GM19395 (cell line): ENCODE measurements at regions not wholly inside any gene's neighbourhood (a gene's known extent, or its start where the extent isn't known, plus 50 kb on each side); places are given as distances from the start of the nearest gene placed in this dataset.
"Not testable (repeated sequence)": the region's sequence is repeated elsewhere in the genome, so short reads cannot be mapped to it uniquely, and the experiment has no call there.

Experiments
- ATAC-seq: cut with Tn5 transposase; IDR thresholded peaks from one replicate; pipeline ENCODE4 v1.9.1; 2021; ENCODE audit warnings: mild to moderate bottlenecking, moderate library complexity; ENCODE audit not compliant: unreplicated experiment

DNA sequence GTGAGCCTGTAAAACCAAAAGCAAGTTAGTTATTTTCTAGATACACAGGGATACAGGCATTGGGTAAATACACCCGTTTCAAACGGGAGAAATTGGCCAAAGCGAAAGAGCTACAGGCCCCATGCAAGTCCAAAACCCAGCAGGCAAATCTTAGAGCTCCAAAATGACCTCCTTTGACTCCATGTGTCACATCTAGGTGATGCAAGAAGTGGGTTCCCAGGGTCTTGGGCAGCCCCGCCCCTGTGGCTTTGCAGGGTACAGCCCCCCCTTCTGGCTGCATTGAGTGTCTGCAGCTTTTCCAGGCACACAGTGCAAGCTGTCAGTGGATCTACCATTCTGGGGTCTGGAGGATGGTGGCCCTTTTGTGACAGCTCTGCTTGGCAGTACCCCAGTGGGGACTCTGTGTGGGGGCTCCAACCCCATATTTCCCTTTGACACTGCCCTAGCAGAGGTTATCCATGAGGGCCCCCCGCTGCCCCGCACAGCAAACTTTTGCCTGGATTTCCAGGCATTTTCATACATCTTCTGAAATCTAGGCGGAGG, 1367.6 kb downstream of the CDH12 start:
- ATAC-seq: not testable (repeated sequence)

DNA sequence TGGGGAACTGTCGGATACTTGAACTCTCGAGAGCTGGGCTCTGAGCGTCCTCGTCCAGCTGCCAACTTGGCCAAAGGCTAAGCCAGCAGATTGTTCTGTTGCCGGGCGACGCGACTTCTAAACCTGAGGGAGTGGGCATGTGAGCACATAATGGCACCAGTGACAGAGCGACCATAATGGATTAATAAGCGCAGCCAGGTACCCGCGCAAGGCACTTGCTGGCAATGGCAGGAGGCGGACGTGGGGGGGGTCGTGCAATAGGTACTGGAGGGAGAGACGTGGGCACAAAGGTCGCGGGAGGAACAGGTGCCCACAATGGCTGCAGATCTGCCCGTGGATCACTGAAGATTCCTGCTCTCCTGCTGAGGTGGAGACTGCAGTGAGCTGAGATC, 1368.7 kb downstream of the CDH12 start:
- not testable (repeated sequence) for ATAC-seq

DNA sequence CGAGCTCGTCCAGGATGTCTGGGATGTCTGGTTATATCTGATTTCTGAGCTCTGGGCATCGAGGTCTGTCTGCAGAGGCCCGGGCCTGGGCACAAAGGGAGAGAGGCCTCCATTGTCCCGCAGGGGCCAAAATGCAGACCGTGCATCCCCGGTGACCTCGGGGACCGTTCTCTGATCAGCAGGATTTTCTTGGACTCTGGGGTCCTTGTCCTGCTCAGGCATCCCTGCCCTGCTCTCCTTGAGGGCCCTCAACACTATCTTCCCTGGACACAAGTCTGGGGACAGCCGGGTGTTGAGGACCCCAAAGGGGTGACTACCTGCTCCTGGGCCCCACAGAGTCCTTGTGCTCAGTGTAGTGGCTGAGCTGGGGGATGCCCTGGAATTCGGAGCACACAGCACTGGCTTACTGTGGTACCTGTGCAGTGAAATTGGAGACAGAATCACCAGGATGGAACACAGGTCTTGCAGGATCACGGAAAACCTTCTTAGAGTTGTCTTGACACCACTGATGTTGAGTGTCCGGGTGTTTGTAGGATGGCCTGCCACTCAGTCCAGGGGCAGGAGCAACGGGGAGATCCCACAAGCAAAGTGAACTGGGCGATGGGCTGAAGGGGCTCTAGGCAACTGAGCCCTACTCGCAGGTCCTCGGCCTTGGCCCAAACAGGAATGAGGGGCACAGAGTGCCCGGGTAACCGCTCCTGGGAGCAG, 1369.2 kb downstream of the CDH12 start:
- ATAC-seq: not testable (repeated sequence)

DNA sequence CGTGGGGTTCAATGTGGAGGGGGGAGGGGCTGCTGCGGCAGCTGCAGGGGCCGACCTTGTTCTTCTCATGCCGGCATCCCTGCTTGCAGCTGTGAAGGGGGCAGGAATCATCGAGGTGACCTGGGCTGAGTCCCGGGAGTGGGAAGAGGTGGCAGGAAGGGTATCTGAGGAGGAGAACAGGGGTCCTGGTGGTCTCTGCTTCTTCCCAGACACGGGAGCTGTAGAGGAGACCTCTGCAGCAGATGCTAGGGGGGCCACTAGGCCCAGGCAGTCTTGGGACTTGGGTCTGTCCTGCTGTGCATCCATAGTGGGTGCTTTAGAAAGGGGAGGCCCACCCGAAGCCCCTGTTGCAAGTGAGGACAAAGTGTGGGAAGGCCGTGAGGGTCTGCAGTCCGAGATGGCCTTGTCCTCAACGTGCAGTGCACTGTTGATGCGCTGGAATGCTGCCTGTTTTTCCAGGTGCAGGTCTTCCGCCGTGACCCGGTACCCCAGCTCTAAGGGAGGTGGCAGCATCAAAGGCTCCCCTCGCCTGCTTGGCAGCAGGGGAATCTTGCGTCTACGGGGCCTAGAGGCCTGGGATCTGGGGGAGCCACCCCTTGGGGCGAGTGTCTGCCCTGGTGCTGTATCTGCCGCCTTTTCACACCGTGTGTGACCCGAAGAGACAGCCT, 1370.0 kb downstream of the CDH12 start:
- ATAC-seq: not testable (repeated sequence)

DNA sequence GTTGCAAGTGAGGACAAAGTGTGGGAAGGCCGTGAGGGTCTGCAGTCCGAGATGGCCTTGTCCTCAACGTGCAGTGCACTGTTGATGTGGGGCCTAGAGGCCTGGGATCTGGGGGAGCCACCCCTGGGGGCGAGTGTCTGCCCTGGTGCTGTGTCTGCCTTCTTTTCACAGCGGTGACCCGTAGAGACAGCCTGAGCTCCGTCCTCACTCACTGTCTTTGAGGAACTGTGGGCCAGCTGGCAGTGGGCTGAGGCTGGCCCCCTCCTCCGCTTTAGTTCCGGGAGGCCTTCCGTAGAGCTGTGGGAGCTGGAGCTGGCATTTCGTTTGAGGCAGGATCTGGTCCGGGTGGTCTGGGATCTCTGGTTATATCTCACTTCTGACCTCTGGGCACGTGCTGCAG, 1370.6 kb downstream of the CDH12 start:
- not testable (repeated sequence) for ATAC-seq

DNA sequence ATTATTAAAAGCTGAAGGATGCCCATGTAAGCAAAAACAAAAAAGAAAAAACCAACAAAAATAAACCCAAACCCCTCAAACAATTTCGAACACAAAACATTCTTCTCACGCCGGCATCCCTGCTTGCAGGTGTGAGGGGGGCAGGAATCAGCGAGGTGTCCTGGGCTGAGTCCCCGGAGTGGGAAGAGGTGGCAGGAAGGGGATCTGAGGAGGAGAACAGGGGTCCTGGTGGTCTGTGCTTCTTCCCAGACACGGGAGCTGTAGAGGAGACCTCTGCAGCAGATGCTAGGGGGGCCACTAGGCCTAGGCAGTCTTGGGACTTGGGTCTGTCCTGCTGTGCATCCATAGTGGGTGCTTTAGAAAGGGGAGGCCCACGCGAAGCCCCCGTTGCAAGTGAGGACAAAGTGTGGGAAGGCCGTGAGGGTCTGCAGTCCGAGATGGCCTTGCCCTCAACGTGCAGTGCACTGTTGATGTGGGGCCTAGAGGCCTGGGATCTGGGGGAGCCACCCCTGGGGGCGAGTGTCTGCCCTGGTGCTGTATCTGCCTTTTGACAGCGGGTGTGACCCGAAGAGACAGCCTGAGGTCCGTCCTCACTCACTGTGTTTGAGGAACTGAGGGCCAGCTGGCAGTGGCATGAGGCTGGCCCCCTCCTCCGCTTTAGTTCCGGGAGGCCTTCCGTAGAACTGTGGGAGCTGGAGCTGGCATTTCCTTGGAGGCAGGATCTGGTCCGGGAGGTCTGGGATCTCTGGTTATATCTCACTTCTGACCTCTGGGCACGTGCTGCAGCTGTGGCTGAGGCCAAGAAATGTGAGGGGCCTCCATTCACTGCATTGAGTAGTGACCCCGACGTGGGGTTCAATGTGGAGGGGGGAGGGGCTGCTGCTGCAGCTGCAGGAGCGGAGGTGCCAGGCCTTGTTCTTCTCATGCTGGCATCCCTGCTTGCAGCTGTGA, 1371.5 kb downstream of the CDH12 start:
- ATAC-seq: not testable (repeated sequence)

DNA sequence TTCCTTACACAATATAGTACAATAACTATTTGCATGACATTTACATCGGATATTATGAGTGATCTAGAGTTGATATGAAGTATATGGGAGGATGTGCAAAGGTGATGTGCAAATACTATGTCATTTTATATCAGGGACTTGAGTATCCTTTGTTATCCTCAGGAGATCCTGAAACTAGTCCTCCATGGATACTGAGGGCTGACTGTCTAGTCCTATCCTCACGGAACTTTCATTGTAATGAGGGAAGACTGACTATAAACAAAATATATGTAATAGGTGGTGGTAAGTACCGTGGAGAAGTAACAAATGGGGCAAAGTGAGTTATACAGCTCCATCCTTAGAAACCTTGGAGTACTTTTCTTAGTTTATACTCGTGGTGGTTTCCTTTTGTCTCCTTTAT, 1373.1 kb downstream of the CDH12 start:
- not testable (repeated sequence) for ATAC-seq

DNA sequence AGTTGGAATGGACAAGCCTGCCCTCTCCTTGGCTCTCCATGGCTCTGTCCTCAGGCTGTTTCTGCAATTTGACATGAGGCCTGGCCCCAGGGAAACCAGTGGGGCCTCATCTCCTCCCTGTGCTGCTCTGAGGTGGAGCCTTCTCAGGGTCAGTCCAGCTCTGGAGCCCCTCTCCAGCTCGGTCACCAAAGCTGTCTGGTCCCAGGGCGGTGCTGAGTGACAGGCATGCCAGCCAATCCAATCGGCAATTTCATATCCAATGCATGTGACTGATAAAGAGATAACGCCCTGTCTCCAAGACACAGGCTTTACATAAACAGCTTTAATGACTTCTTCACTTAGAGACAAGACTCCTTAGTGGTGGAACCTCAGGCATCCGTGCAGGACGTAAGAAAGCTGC, 1379.2 kb downstream of the CDH12 start:
- ATAC-seq: not testable (repeated sequence)

DNA sequence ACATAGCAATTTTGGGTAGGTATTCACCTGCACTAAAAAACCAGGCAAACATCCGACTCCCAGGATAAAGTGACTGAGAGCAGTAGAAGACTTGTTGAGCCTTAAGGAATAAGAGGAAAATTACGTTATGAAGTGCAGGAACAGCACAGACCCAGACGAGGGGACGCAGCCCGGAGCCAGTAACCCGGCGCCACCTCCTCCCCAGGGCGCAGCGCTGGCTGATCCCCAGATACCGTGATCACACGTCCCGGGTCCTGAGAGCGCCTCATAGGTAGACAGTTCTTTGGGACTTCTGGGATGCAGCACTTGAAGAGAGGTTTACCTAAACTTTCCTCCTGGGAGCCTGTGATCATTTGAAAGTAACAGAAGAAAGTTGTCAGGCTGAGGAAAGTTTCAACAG, 1379.7 kb downstream of the CDH12 start:
- ATAC-seq: not testable (repeated sequence)

DNA sequence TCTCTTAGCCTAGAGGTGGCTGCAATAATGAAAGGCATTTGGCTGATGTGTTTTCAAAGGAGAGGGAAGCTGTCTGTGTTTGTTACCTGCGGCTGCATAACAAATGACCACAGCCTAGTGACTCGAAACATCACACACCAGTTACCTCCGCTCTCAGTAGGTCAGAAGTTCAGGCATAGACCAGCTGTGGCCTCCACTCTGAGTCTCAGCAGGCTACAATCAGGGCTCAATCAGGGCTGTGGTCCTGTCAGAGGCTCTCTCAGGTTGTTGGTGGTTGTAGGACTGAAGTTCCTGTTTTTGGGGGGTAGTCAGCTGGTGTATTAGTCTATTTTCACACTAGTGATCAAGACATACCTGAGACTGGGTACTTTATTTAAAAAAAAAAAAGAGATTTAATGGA, 1381.5 kb downstream of the CDH12 start:
- ATAC-seq: not testable (repeated sequence)

DNA sequence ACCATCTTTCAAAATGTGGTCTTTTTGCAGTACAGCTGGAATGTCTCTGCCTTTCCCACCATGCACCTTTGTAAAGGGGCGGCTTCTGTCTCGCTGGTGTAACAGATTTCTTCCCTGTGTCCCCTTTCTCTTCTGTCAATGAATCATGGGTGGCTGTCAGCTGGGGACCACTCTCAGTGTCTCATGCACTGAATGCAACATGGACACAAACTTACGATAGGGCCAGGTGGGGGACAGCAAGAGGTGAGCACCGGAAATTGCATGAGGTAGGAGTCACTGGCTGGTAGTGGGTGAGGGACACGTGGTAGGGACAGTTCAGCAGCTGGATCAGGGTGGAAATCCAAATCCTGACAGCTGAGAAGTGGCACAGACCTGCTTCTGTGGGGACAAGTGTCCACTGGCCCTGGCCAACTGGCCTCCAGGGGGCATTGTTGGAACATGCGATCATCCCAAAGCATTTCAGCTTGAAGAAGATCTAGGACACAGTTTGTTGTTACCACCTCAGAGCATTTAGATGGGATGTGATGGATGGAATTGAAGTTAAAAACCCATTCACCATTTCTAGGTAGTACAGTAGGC, 1383.5 kb downstream of the CDH12 start:
- ATAC-seq: not testable (repeated sequence)

DNA sequence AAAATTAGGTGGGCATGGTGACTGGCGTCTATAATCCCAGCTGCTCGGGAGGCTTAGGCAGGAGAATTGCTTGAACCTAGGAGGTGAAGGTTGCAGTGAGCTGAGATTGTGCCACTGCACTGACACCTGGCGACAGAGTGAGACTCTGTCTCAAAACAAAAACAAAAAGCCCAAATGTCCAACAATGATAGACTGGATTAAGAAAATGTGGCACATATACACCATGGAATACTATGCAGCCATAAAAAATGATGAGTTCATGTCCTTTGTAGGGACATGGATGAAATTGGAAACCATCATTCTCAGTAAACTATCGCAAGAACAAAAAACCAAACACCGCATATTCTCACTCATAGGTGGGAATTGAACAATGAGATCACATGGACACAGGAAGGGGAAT, 1385.6 kb downstream of the CDH12 start:
- ATAC-seq: not testable (repeated sequence)

DNA sequence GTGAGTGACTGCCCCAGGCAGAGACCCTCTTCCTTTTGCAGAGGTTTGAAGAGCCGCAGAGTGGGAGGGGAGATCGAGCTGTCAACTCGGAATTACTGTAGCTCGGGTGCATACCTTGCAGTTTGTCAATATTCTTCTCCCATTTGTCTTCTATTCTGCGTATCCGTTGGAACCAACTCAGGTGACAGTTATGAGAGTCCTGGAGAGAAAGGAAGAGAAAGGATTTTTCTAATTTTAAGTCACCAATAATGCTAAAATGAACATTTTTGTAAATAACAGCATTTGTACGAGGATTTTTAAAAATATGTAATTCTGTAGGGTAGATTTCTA, 1393.4 kb downstream of the CDH12 start:
- not testable (repeated sequence) for ATAC-seq

DNA sequence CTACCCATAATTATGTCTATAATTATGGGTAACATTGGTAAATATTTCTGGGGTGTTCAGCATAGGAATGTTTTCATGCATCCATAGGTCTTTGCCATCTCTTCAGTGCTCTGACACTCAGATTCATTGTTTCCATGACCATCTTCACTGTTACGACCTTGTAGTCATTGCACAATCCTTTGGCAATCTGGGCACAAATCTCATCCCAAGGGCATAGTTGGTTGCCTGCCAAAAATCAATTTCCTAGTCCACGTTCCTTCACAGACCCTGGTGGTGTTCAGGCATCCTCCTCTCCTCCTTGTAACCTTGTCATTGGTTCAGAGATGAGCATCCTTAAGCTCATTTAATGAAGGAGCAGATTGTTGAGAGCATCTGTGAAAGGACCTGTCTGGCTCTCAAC, 1400.7 kb downstream of the CDH12 start:
- ATAC-seq: no peak

DNA sequence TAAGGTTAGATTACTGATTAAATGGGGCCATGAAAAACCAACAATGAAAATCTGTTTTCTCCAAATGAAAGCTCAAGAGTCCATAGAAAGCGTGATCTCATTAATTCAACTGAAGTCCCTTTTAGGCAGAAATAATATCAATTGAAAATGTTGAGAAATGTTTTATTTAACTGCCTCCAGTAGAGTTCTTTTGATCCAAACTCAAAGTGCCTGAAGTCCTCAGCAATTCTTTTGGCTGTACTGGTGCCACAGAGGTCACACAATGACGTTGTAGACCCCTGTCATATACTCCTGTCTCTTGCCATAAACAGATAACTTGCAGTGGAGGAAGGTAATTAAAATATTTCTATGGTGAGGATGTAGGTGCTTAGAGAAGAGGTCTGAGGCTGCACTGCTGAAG, 1420.5 kb downstream of the CDH12 start:
- no peak for ATAC-seq

DNA sequence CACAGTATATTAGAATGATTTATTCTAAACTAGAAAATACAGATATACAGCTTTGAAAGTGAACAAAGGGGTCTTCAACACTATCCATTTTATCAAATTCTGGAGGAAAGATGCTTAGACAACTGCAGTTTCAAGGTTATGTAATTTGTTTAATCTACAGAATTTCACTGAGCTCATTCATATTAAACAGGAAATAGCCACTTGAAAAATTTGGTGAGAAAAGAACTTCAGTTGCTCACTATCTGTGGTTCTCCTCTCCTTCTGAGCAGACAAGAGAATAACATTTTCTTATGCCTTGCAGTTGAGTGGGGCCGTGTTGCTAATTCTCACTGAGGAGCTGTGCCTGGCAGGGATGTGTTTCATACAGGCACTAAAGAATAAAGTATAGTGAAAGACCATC, 1428.2 kb downstream of the CDH12 start:
- ATAC-seq: no peak

DNA sequence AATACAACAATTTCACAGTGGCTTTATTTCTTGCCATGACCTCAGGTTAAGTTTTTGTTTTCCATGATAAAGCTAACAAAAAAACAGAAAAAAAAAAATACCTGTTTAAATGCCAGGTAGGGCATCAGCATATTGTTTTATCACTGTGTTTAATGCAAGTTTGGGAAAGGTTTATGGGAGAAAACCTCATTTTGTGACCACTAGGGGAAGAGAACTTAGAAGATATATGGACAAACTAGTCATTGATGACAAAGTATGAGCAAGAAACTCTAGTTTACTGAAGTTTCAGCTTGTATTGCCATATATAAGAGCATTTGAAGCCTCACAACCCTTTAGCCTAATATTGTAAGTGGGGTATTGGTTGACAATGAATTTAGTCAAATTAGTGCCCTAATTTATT, 1431.4 kb upstream of the CDH18 start:
- no peak for ATAC-seq

DNA sequence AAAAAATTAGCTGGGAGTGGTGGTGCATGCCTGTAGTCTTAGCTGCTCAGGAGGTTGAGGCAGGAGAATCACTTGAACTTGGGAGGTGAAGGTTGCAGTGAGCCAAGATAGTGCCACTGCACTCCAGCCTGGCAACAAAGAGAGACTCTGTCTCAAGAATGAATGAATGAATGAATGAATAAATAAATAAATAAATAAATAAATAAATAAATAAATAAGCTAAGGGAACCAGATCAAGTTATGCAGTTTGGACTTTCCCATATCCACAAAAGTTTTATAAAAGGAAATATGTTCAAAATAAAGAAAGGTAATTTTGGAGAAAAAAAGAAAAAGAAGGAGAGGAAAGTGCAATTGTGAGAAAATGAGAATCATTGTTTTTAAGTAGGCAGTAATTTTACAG, 1414.1 kb upstream of the CDH18 start:
- ATAC-seq: not testable (repeated sequence)

DNA sequence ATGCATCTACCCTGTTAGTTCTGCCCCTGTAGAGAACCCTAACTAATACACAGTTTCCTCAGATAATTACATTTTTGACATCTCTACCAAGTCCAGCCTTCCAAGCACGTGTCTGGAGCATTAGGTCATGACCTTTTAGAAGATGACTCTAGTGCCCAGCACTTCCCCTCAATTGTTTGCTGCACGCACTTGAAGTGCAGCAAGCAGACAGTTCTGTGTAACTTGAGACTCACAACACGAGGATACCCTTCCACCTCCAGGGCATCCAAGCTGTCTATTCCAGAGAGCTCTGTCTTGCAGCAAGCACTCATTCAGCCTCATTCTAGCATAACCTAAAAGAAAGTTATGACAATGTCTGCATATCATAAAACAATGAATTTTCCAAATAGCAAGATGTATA, 1410.5 kb upstream of the CDH18 start:
- no peak for ATAC-seq

DNA sequence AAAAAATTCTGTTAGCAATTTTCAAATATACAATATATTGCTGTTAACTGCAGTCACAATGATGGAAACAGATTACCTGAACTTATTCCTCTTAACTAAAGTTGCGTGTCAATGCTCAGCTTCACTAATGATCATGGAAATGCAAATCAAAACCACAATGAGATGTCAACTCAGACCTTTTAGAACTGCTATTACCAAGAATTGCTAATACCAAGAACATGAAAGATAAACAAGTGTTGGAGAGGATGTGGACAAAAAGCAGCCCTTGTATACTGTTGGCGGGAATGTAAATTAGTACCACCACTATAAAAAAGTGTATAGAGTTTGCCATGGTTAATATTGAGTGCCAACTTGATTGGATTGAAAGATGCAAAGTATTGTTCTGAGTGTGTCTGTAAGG, 1409.7 kb upstream of the CDH18 start:
- ATAC-seq: no peak

DNA sequence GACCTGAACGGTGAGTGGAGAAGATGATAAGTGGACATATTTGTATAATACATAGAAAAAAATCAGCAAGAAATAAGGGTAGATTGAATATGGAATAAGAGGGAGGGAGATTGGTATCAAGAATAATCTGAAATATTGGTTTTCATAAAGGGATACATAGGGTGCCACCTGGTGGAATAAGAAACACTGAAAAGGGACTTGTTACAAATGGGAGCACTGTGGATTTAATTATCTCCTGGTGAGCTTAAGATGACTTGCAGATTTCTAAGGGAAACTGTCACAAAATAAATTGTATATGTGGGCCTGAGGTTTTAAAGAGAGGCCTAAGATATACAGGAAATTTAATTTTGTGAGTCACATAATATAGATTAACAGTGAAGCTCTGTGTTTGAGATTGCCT, 1403.5 kb upstream of the CDH18 start:
- no peak for ATAC-seq
